OCI-LY7 (cell line): ENCODE measurements at regions not wholly inside any gene's neighbourhood (a gene's known extent, or its start where the extent isn't known, plus 50 kb on each side); places are given as distances from the start of the nearest gene placed in this dataset.

Experiments
- CTCF ChIP-seq: fragments of 200-600 bp; sonication (generic); conservative IDR thresholded peaks from 2 replicates; pipeline ENCODE4 v1.5.1; 2014; ENCODE audit warnings: mild to moderate bottlenecking, antibody characterized with exemption, low read length, moderate library complexity, mixed read lengths
- EZH2phosphoT487 ChIP-seq: fragments of 200-600 bp; sonication (generic); IDR thresholded peaks from 2 replicates; pipeline ENCODE4 v1.6.1; 2018; ENCODE audit warnings: low read depth, borderline replicate concordance, mild to moderate bottlenecking, mixed run types, antibody characterized with exemption, low read length, moderate library complexity, mixed read lengths

GRCh38 chr6:84547341-84547801 is 217.0 kb downstream of the TBX18 start:
- TF ChIP-seq CTCF (no peak), EZH2phosphoT487 (no peak)
